ENCODE measurements at regions not wholly inside any gene's neighbourhood (a gene's known extent, or its start where the extent isn't known, plus 50 kb on each side); places are given as distances from the start of the nearest gene placed in this dataset.

- no peak for DNase-seq (ENCODE audit: low read depth, low spot score)
These were observed 250.8 kb upstream of the OSR1 start for GRCh38 chr2:19609266-19609665.

GRCh38 chr2:19607931-19608771, 249.7 kb upstream of the OSR1 start:
- DNase-seq (ENCODE audit: low read depth, low spot score) = no peak

- no peak for DNase-seq (ENCODE audit: low read depth, low spot score)
These were observed 249.0 kb upstream of the OSR1 start for GRCh38 chr2:19607400-19607799.

- DNase-seq (ENCODE audit: low read depth, low spot score) = no peak
These were observed 242.6 kb upstream of the OSR1 start for GRCh38 chr2:19600982-19601381.

GRCh38 chr2:19600506-19600905, 242.1 kb upstream of the OSR1 start:
- no peak for DNase-seq (ENCODE audit: low read depth, low spot score)

GRCh38 chr2:19598971-19599370, 240.5 kb upstream of the OSR1 start:
- DNase-seq (ENCODE audit: low read depth, low spot score) = no peak

GRCh38 chr2:19592197-19592596, 233.8 kb upstream of the OSR1 start:
- no peak for DNase-seq (ENCODE audit: low read depth, low spot score)

- DNase-seq (ENCODE audit: low read depth, low spot score) = no peak
These were observed 231.4 kb upstream of the OSR1 start for GRCh38 chr2:19589791-19590190.

GRCh38 chr2:19580830-19581229, 222.4 kb upstream of the OSR1 start:
- no peak for DNase-seq (ENCODE audit: low read depth, low spot score)

- no peak for DNase-seq (ENCODE audit: low read depth, low spot score)
These were observed 221.8 kb upstream of the OSR1 start for GRCh38 chr2:19580264-19580663.

- DNase-seq (ENCODE audit: low read depth, low spot score) = no peak
These were observed 221.0 kb upstream of the OSR1 start for GRCh38 chr2:19579461-19579860.

- no peak for DNase-seq (ENCODE audit: low read depth, low spot score)
These were observed 219.3 kb upstream of the OSR1 start for GRCh38 chr2:19577723-19578122.

- no peak for DNase-seq (ENCODE audit: low read depth, low spot score)
These were observed 218.0 kb upstream of the OSR1 start for GRCh38 chr2:19576411-19576810.

GRCh38 chr2:19575641-19576040, 217.2 kb upstream of the OSR1 start:
- no peak for DNase-seq (ENCODE audit: low read depth, low spot score)

GRCh38 chr2:19574778-19575260, 216.4 kb upstream of the OSR1 start:
- DNase-seq (ENCODE audit: low read depth, low spot score) = no peak

GRCh38 chr2:19573784-19574183, 215.4 kb upstream of the OSR1 start:
- no peak for DNase-seq (ENCODE audit: low read depth, low spot score)

- no peak for DNase-seq (ENCODE audit: low read depth, low spot score)
These were observed 213.3 kb upstream of the OSR1 start for GRCh38 chr2:19571773-19572172.

- no peak for DNase-seq (ENCODE audit: low read depth, low spot score)
These were observed 210.9 kb upstream of the OSR1 start for GRCh38 chr2:19569300-19569791.

GRCh38 chr2:19568809-19569208, 210.4 kb upstream of the OSR1 start:
- no peak for DNase-seq (ENCODE audit: low read depth, low spot score)

- no peak for DNase-seq (ENCODE audit: low read depth, low spot score)
These were observed 202.4 kb upstream of the OSR1 start for GRCh38 chr2:19560785-19561184.

- DNase-seq (ENCODE audit: low read depth, low spot score) = no peak
These were observed 201.3 kb upstream of the OSR1 start for GRCh38 chr2:19559596-19560240.

- DNase-seq (ENCODE audit: low read depth, low spot score) = no peak
These were observed 198.2 kb upstream of the OSR1 start for GRCh38 chr2:19556648-19557047.

GRCh38 chr2:19554520-19554919, 196.1 kb upstream of the OSR1 start:
- DNase-seq (ENCODE audit: low read depth, low spot score) = no peak
